GM23338 (cell line): ENCODE measurements at regions not wholly inside any gene's neighbourhood (a gene's known extent, or its start where the extent isn't known, plus 50 kb on each side); places are given as distances from the start of the nearest gene placed in this dataset.
"Not testable (repeated sequence)": the region's sequence is repeated elsewhere in the genome, so short reads cannot be mapped to it uniquely, and the experiment has no call there.

Source experiments
- ATAC-seq: fragments of 200-7000 bp; cut with Tn5 transposase; 3 replicates; pipeline ENCODE4 v1.9.1; 2020
- DNase-seq: peaks from one replicate; pipeline ENCODE4 v3.0.0-alpha.2; 2015; ENCODE audit warnings: low spot score
- H2AFZ ChIP-seq: fragments of 200-600 bp; sonication (generic); 2 replicates; pipeline ENCODE4 v1.8.0; 2016; ENCODE audit warnings: antibody characterized with exemption, mild to moderate bottlenecking, moderate library complexity
- H3F3A ChIP-seq: fragments of 200-600 bp; sonication (generic); replicated peaks from 2 replicates; pipeline ENCODE4 v1.8.0; 2017; ENCODE audit warnings: antibody characterized with exemption, mixed run types, low read depth
- H3K27ac ChIP-seq: fragments of 200-600 bp; sonication (generic); 2 replicates; pipeline ENCODE4 v1.6.1; 2016; ENCODE audit warnings: low read depth
- H3K27me3 ChIP-seq: fragments of 200-600 bp; sonication (generic); 2 replicates; pipeline ENCODE4 v1.8.0; 2016; ENCODE audit warnings: mild to moderate bottlenecking, mixed run types, moderate library complexity; ENCODE audit not compliant: insufficient read depth
- H3K36me3 ChIP-seq: fragments of 200-600 bp; sonication (generic); 2 replicates; pipeline ENCODE4 v1.8.0; 2016; ENCODE audit warnings: mild to moderate bottlenecking; ENCODE audit not compliant: insufficient read depth
- H3K4me1 ChIP-seq: fragments of 200-600 bp; sonication (generic); 2 replicates; pipeline ENCODE4 v1.8.0; 2016; ENCODE audit warnings: mild to moderate bottlenecking, moderate library complexity; ENCODE audit not compliant: insufficient read depth
- H3K4me2 ChIP-seq: fragments of 200-600 bp; sonication (generic); 2 replicates; pipeline ENCODE4 v1.7.1; 2017; ENCODE audit warnings: mixed run types
- H3K4me3 ChIP-seq: fragments of 200-600 bp; sonication (generic); 2 replicates; pipeline ENCODE4 v1.6.1; 2016; ENCODE audit warnings: mixed run types
- H3K79me2 ChIP-seq: fragments of 200-600 bp; sonication (generic); replicated peaks from 2 replicates; pipeline ENCODE4 v1.8.0; 2017; ENCODE audit warnings: mild to moderate bottlenecking; ENCODE audit not compliant: insufficient read depth
- H3K9me2 ChIP-seq: fragments of 200-600 bp; sonication (generic); 2 replicates; pipeline ENCODE4 v1.8.0; 2017; ENCODE audit not compliant: insufficient read depth
- H4K20me1 ChIP-seq: fragments of 200-600 bp; sonication (generic); replicated peaks from 2 replicates; pipeline ENCODE4 v1.8.0; 2017; ENCODE audit warnings: mild to moderate bottlenecking; ENCODE audit not compliant: insufficient read depth
- H3K27ac Mint-ChIP-seq: 2 replicates; pipeline ENCODE4 v1.8.0; 2020; ENCODE audit warnings: inconsistent platforms, mild to moderate bottlenecking, moderate library complexity, mixed read lengths
- H3K27me3 Mint-ChIP-seq: 3 replicates; pipeline ENCODE4 v1.8.0; 2022; ENCODE audit warnings: low read depth, mild to moderate bottlenecking, moderate library complexity, mixed read lengths, inconsistent platforms; ENCODE audit not compliant: insufficient read depth, poor library complexity
- H3K36me3 Mint-ChIP-seq: 3 replicates; pipeline ENCODE4 v1.8.0; 2021; ENCODE audit warnings: low read depth, mild to moderate bottlenecking, inconsistent platforms, moderate library complexity, mixed read lengths
- H3K4me1 Mint-ChIP-seq: 3 replicates; pipeline ENCODE4 v1.8.0; 2020; ENCODE audit warnings: mild to moderate bottlenecking, inconsistent platforms, mixed read lengths
- H3K4me3 Mint-ChIP-seq: 3 replicates; pipeline ENCODE4 v1.8.0; 2021; ENCODE audit warnings: moderate library complexity, mild to moderate bottlenecking, inconsistent platforms, mixed read lengths
- H3K9me3 Mint-ChIP-seq: 3 replicates; pipeline ENCODE4 v1.8.0; 2020; ENCODE audit warnings: moderate library complexity, mild to moderate bottlenecking, inconsistent platforms, mixed read lengths
- POLR2AphosphoS5 ChIP-seq: IDR thresholded peaks from 2 replicates; pipeline ENCODE4 v1.6.1; 2016; ENCODE audit warnings: antibody characterized with exemption, low read depth
- ZNF331 ChIP-seq: fragments of 250-450 bp; sonication (Bioruptor Pico); IDR thresholded peaks from 2 replicates; pipeline ENCODE4 v1.5.0; 2020; ENCODE audit warnings: low read depth, mild to moderate bottlenecking, moderate library complexity
- TF ChIP-seq, protein P1 (sequence below), 2 experiments: fragments of 200-600 bp in 1 of 2; sonication (generic) in 1 of 2; conservative IDR thresholded peaks; 2 replicates each; pipeline versions ENCODE4 v1.5.1 to v1.6.1; 2016 to 2017; ENCODE audit warnings: antibody characterized with exemption in 2 of 2, low read depth in 2 of 2, mild to moderate bottlenecking in 2 of 2, moderate library complexity in 1 of 2

DNA sequence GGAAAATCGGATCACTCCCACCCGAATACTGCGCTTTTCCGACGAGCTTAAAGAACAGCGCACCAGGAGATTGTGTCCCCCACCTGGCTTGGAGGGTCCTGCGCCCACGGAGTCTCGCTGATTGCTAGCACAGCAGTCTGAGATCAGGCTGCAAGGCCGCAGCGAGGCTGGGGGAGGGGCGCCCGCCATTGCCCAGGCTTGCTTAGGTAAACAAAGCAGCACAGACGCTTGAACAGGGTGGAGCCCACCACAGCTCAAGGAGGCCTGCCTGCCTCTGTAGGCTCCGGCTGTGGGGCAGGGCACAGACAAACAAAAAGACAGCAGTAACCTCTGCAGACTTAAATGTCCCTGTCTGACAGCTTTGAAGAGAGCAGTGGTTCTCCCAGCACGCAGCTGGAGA lies 413.4 kb downstream of the MAGEE1 start:
- not testable (repeated sequence) for H4K20me1 ChIP-seq, H3K27ac Mint-ChIP-seq, H3K4me3 ChIP-seq, H3K4me3 Mint-ChIP-seq, H3K27ac ChIP-seq, H3K79me2 ChIP-seq, H3K27me3 Mint-ChIP-seq, H3K4me1 ChIP-seq, H3K36me3 Mint-ChIP-seq, H3K4me1 Mint-ChIP-seq, H2AFZ ChIP-seq, H3F3A ChIP-seq, H3K27me3 ChIP-seq, ATAC-seq, H3K9me2 ChIP-seq, H3K36me3 ChIP-seq, H3K4me2 ChIP-seq
- peaks cover 28% of the 10 kb centered on the region; the same call in 2 of the 3 replicates for H3K9me3 Mint-ChIP-seq
- peak; percentile 23 for DNase-seq

DNA sequence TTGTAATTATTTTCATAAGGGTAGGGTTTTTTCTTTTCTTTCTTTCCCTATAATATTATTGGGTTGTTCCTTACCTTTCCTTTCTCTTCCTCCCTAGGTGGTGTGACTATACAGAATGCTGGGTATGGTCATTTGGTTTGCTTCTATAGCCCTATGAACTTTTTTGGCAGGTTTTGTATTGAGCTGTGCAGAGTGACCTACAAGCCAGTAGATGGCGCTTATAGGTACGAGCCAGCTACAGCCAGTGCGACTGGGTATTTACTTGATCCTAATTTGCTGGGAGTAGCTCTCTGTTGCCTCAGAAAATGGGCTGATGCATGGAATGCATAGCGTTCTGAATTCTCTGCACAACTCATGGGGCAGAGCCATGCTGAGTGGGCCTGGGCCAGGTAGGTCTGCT lies 423.3 kb downstream of the MAGEE1 start:
- Histone ChIP-seq H3K27ac (no peak overlapping the region), H3K9me2 (no peaks in the 10 kb centered on the region), H3K79me2 (no peaks in the 10 kb centered on the region), H3K27me3 (no peaks in the 10 kb centered on the region), H2AFZ (no peak overlapping the region), H3K36me3 (no peaks in the 10 kb centered on the region), H3K4me1 (no peaks in the 10 kb centered on the region), H3K4me2 (no peak overlapping the region), H4K20me1 (no peaks in the 10 kb centered on the region), H3K4me3 (no peak overlapping the region), H3F3A (no peaks in the 10 kb centered on the region)
- Mint-ChIP-seq H3K4me3 (no peak overlapping the region), H3K27me3 (no peaks in the 10 kb centered on the region), H3K4me1 (no peaks in the 10 kb centered on the region), H3K27ac (no peak overlapping the region), H3K9me3 (peaks cover 35% of the 10 kb centered on the region), H3K36me3 (peaks cover 10% of the 10 kb centered on the region; the same call in 2 of the 3 replicates)
- DNase-seq: peak; percentile 34
- ATAC-seq: peak; percentile 73
- TF ChIP-seq, protein P1, sequence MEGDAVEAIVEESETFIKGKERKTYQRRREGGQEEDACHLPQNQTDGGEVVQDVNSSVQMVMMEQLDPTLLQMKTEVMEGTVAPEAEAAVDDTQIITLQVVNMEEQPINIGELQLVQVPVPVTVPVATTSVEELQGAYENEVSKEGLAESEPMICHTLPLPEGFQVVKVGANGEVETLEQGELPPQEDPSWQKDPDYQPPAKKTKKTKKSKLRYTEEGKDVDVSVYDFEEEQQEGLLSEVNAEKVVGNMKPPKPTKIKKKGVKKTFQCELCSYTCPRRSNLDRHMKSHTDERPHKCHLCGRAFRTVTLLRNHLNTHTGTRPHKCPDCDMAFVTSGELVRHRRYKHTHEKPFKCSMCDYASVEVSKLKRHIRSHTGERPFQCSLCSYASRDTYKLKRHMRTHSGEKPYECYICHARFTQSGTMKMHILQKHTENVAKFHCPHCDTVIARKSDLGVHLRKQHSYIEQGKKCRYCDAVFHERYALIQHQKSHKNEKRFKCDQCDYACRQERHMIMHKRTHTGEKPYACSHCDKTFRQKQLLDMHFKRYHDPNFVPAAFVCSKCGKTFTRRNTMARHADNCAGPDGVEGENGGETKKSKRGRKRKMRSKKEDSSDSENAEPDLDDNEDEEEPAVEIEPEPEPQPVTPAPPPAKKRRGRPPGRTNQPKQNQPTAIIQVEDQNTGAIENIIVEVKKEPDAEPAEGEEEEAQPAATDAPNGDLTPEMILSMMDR (conservative IDR thresholded peaks at IDR 0.05; ENCODE audit: low read depth in 2 of 2): peak; percentile 56 to 61
- no peak for TF ChIP-seq POLR2AphosphoS5

DNA sequence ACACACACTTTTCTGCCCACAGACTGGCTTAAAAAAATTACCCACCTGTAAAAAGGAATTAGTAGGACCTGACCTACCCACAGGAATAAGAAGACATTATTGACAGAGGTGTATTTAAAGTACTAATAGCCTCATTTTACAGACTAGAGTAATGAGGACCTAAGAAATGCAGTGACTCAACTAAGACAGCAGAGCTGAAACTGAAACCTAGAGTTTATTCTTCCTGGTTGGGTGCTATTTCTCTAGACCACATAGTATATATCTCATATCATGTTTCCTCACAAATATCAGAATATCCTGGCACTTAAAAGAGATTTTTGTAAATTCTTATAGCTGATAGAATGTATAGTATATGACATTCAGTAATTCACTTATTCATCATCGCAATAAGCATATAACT lies 435.0 kb downstream of the MAGEE1 start:
- H3F3A ChIP-seq: no peaks in the 10 kb centered on the region
- H3K79me2 ChIP-seq: no peaks in the 10 kb centered on the region
- Mint-ChIP-seq H3K4me3 (no peak overlapping the region), H3K36me3 (no peaks in the 10 kb centered on the region; the same call in 1 of the 3 replicates), H3K9me3 (peaks cover 32% of the 10 kb centered on the region), H3K27me3 (no peaks in the 10 kb centered on the region), H3K4me1 (no peaks in the 10 kb centered on the region), H3K27ac (no peak overlapping the region)
- no peak overlapping the region for H2AFZ ChIP-seq
- H3K4me1 ChIP-seq: no peaks in the 10 kb centered on the region
- no peak overlapping the region for H3K4me2 ChIP-seq
- no peak for ATAC-seq
- no peaks in the 10 kb centered on the region for H3K27me3 ChIP-seq
- H3K27ac ChIP-seq: no peak overlapping the region
- no peak overlapping the region for H3K4me3 ChIP-seq
- no peaks in the 10 kb centered on the region for H3K36me3 ChIP-seq
- DNase-seq: no peak
- no peaks in the 10 kb centered on the region for H3K9me2 ChIP-seq
- H4K20me1 ChIP-seq: no peaks in the 10 kb centered on the region
- TF ChIP-seq, protein P1 (conservative IDR thresholded peaks at IDR 0.05; ENCODE audit: low read depth in 2 of 2): no peak
- TF ChIP-seq ZNF331 (CRISPR knock-in tag): no peak
